OCI-LY7 (cell line): ENCODE measurements at regions not wholly inside any gene's neighbourhood (a gene's known extent, or its start where the extent isn't known, plus 50 kb on each side); places are given as distances from the start of the nearest gene placed in this dataset.

Source experiments
- BruUV-seq: library from RNA; stranded (reverse); fragments of 400-500 nt; replicated peaks from 2 replicates; lab custom pipeline; 2021; lab: Mats Ljungman, UMichigan
- CTCF ChIA-PET: fragments of 300-600 bp; sonication (Branson Sonifier 250); formaldehyde crosslinking; loops from one replicate; lab custom pipeline; 2022; ENCODE audit warnings: antibody characterized with exemption; ENCODE audit not compliant: unreplicated experiment; lab: Charles Lee
- POLR2A ChIA-PET: fragments of 300-600 bp; sonication (Branson Sonifier 250); formaldehyde crosslinking; loops from one replicate; lab custom pipeline; 2022; ENCODE audit warnings: antibody characterized with exemption; lab: Charles Lee
- DNase-seq: peaks from one replicate; pipeline ENCODE4 v3.0.0-alpha.2; 2015; ENCODE audit warnings: low spot score
- H2AFZ ChIP-seq: fragments of 200-600 bp; sonication (generic), shearing (Covaris generic); 2 replicates; pipeline ENCODE4 v1.6.1; 2014; ENCODE audit warnings: mild to moderate bottlenecking, antibody characterized with exemption, low read length, moderate library complexity
- H3K27ac ChIP-seq: fragments of 200-600 bp; sonication (generic); 2 replicates; pipeline ENCODE4 v1.5.1; 2014; ENCODE audit warnings: mixed run types, low read depth, mild to moderate bottlenecking, moderate library complexity, low read length, inconsistent platforms; ENCODE audit not compliant: poor library complexity, severe bottlenecking
- H3K36me3 ChIP-seq: fragments of 200-600 bp; sonication (generic); 2 replicates; pipeline ENCODE4 v1.6.1; 2014; ENCODE audit warnings: mild to moderate bottlenecking, antibody characterized with exemption, low read length, moderate library complexity, mixed read lengths; ENCODE audit not compliant: insufficient read depth
- H3K4me1 ChIP-seq: fragments of 200-600 bp; sonication (generic); 2 replicates; pipeline ENCODE4 v1.5.1; 2014; ENCODE audit warnings: mild to moderate bottlenecking, low read length; ENCODE audit not compliant: insufficient read depth, poor library complexity, severe bottlenecking
- H3K4me2 ChIP-seq: fragments of 200-600 bp; sonication (generic); 2 replicates; pipeline ENCODE4 v1.6.1; 2014; ENCODE audit warnings: mild to moderate bottlenecking, low read length
- H3K4me3 ChIP-seq: fragments of 200-600 bp; sonication (generic); 2 replicates; pipeline ENCODE4 v1.5.1; 2014; ENCODE audit warnings: mild to moderate bottlenecking, low read depth, low read length; ENCODE audit not compliant: poor library complexity, severe bottlenecking
- H3K79me2 ChIP-seq: fragments of 200-600 bp; sonication (generic); 2 replicates; pipeline ENCODE4 v1.6.1; 2016; ENCODE audit warnings: low read depth, mild to moderate bottlenecking, low read length, moderate library complexity, mixed read lengths; ENCODE audit not compliant: insufficient read depth
- H3K9me2 ChIP-seq: fragments of 200-600 bp; sonication (generic); 2 replicates; pipeline ENCODE4 v1.6.1; 2016; ENCODE audit warnings: mild to moderate bottlenecking, low read length, mixed read lengths; ENCODE audit not compliant: insufficient read depth
- H3K9me3 ChIP-seq: fragments of 200-600 bp; sonication (generic); 2 replicates; pipeline ENCODE4 v1.6.1; 2014; ENCODE audit warnings: mild to moderate bottlenecking, mixed run types, low read length, mixed read lengths
- H4K20me1 ChIP-seq: fragments of 200-600 bp; sonication (generic); 2 replicates; pipeline ENCODE4 v1.6.1; 2014; ENCODE audit warnings: mild to moderate bottlenecking, antibody characterized with exemption, low read length, moderate library complexity, mixed read lengths; ENCODE audit not compliant: insufficient read depth
- EZH2phosphoT487 ChIP-seq: fragments of 200-600 bp; sonication (generic); IDR thresholded peaks from 2 replicates; pipeline ENCODE4 v1.6.1; 2018; ENCODE audit warnings: low read depth, borderline replicate concordance, mild to moderate bottlenecking, mixed run types, antibody characterized with exemption, low read length, moderate library complexity, mixed read lengths
- intact Hi-C: fragments of 100-400 bp; cut with micrococcal nuclease; formaldehyde crosslinking; loops from one replicate; pipeline ENCODE4 v1.10.0; 2022; ENCODE audit not compliant: unreplicated experiment
- TF ChIP-seq, protein P1 (sequence below): fragments of 200-600 bp; sonication (generic); conservative IDR thresholded peaks from 2 replicates; pipeline ENCODE4 v1.5.1; 2014; ENCODE audit warnings: mild to moderate bottlenecking, antibody characterized with exemption, low read length, moderate library complexity, mixed read lengths

DNA sequence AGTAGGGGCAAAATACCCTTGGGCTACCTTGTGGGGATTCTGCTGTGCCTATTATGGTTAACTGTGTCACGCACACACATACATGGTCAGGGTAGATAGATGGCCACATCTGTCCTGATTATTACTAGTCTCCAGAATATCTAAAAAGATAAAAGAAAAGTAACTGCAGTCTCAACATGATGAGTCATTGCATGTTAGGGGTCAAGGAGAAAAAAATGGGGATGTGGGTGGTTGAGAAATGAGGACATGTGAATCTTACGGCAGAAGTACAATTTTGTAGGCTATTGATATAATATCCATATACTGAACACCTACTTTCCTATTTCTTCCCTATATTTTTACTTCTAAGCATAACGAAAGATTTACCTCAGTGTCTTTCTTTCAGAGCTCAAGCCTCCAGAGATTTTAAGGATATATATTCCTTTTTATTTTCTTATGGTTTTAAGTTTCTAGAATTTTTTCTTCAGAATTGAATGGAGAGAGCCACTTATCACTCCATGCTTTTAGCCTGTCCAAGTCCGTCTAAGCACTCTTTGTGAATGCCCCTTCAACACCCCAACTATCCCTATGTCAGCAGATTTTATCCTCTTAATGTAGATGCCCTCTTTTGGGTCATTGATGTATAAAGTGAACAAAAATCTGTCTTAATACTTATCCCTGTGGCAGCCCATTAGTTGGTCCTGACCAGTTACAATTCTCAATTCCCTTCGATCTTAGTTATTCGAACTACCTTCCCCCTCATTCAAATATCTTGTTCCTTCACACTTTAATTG is 642.2 kb downstream of the IQCM start:
- no peak overlapping the region for H3K4me2 ChIP-seq
- H3K9me2 ChIP-seq: no peaks in the 10 kb centered on the region
- no peaks in the 10 kb centered on the region for H3K79me2 ChIP-seq
- TF ChIP-seq EZH2phosphoT487: no peak
- TF ChIP-seq, protein P1, sequence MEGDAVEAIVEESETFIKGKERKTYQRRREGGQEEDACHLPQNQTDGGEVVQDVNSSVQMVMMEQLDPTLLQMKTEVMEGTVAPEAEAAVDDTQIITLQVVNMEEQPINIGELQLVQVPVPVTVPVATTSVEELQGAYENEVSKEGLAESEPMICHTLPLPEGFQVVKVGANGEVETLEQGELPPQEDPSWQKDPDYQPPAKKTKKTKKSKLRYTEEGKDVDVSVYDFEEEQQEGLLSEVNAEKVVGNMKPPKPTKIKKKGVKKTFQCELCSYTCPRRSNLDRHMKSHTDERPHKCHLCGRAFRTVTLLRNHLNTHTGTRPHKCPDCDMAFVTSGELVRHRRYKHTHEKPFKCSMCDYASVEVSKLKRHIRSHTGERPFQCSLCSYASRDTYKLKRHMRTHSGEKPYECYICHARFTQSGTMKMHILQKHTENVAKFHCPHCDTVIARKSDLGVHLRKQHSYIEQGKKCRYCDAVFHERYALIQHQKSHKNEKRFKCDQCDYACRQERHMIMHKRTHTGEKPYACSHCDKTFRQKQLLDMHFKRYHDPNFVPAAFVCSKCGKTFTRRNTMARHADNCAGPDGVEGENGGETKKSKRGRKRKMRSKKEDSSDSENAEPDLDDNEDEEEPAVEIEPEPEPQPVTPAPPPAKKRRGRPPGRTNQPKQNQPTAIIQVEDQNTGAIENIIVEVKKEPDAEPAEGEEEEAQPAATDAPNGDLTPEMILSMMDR: no peak
- H4K20me1 ChIP-seq: no peaks in the 10 kb centered on the region
- DNase-seq: no peak
- H3K4me1 ChIP-seq: no peaks in the 10 kb centered on the region
- H3K36me3 ChIP-seq: no peaks in the 10 kb centered on the region
- no peak overlapping the region for H2AFZ ChIP-seq
- POLR2A ChIA-PET: no interaction called here
- H3K9me3 ChIP-seq: no peaks in the 10 kb centered on the region
- H3K4me3 ChIP-seq: no peak overlapping the region
- BruUV-seq: no TSS peak
- H3K27ac ChIP-seq: no peak overlapping the region
- CTCF ChIA-PET: no interaction called here
- intact Hi-C loops: no loop called here

DNA sequence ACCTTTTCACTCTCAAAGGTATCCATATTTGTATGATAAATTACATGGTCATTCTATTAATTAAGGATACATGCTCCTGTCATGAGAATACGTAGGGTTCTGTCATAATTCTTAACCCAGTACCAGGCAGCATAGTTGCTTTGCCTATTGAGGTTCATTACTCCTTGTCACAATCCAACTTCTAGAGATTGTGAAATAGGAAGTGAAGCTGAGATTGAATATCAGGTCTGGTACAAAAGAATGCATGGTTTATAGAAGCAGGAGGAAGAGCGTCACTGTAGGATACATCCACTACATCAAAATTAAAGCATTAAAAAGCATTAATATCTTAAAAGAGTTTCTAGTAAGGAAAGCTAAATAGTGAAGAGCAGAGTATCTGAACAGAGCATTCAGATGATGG is 647.0 kb downstream of the IQCM start:
- intact Hi-C loops: no loop called here
- Histone ChIP-seq H3K4me3 (no peak overlapping the region), H3K79me2 (no peaks in the 10 kb centered on the region), H3K4me2 (no peak overlapping the region), H3K36me3 (no peaks in the 10 kb centered on the region), H3K9me3 (no peaks in the 10 kb centered on the region), H3K4me1 (no peaks in the 10 kb centered on the region), H4K20me1 (no peaks in the 10 kb centered on the region), H2AFZ (no peak overlapping the region), H3K9me2 (no peaks in the 10 kb centered on the region), H3K27ac (no peak overlapping the region)
- BruUV-seq: no TSS peak
- DNase-seq: no peak
- POLR2A ChIA-PET: interaction anchor here (0.6 kb wide), 2 partner anchors 80 to 1018 kb away, joined by 3 read pairs; no protein-coding TSS in a partner anchor
- CTCF ChIA-PET: no interaction called here
- TF ChIP-seq EZH2phosphoT487: no peak
- TF ChIP-seq, protein P1: no peak

DNA sequence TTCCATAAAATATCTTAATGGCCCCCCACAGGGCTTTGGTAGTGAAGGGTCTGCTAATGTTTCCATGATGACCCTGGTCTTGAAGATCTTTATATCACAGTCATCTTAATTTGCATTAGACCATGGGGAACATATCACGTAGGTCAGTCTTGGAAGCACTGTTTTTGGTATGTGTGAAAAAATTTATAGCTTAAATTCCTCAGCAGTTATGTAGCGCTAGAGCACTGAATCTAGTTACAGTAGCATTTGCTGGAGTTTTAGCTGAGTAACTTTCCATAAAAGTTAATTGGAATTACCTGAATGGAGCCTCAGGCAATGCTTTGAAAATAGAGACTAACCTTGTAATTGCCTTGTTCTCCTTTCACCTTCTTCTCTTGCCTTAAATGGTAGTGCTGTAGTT is 648.8 kb downstream of the IQCM start:
- CTCF ChIA-PET: no interaction called here
- Histone ChIP-seq H3K36me3 (no peaks in the 10 kb centered on the region), H3K9me3 (no peaks in the 10 kb centered on the region), H3K4me3 (no peak overlapping the region), H3K27ac (no peak overlapping the region), H4K20me1 (no peaks in the 10 kb centered on the region), H3K4me1 (no peaks in the 10 kb centered on the region), H3K9me2 (no peaks in the 10 kb centered on the region), H3K79me2 (no peaks in the 10 kb centered on the region), H3K4me2 (no peak overlapping the region), H2AFZ (no peak overlapping the region)
- TF ChIP-seq, protein P1: no peak
- TF ChIP-seq EZH2phosphoT487: no peak
- DNase-seq: no peak
- intact Hi-C loops: no loop called here
- POLR2A ChIA-PET: no interaction called here
- BruUV-seq: no TSS peak
